ENCODE measurements at regions not wholly inside any gene's neighbourhood (a gene's known extent, or its start where the extent isn't known, plus 50 kb on each side); places are given as distances from the start of the nearest gene placed in this dataset.

DNA sequence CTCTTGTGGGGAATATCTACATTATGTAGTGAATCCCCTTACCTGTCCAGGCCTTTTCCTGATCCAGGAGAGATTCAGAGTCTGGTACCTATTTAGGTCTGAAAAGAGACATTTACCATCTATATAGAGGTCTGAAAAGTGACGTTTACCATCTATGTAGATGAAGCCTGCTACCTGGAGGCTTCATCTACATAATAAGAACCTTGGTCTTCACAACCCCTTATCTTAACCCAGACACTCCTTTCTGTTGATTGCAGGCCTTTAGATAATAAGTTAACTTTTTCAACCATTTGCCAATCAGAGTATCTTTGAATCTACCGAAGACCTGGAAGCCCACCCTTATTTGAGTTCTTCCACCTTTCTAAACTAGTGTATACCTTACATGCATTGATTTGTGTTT lies 113.0 kb upstream of the DMRT1 start:
- Histone ChIP-seq H3K36me3 (peaks cover 0 to 17% of the 10 kb centered on the region in 2 donors), H3K4me1 (peaks cover 6 to 13% of the 10 kb centered on the region in 2 donors), H3K4me3 (no peak overlapping the region), H3K27ac (no peak overlapping the region), H3K9me3 (no peaks in the 10 kb centered on the region), H3K27me3 (no peaks in the 10 kb centered on the region)
- ATAC-seq (no peak), DNase-seq (no peak)
- in situ Hi-C loops (cut with MboI; ENCODE audit: low sequenced_read_pairs in 4 of 4) (no loop called here), intact Hi-C loops (cut with DNase I; ENCODE audit: low total_unique reads) (no loop called here)
- TF ChIP-seq POLR2A (IDR thresholded peaks at IDR 0.05) = no peak
- TF ChIP-seq, protein P1, sequence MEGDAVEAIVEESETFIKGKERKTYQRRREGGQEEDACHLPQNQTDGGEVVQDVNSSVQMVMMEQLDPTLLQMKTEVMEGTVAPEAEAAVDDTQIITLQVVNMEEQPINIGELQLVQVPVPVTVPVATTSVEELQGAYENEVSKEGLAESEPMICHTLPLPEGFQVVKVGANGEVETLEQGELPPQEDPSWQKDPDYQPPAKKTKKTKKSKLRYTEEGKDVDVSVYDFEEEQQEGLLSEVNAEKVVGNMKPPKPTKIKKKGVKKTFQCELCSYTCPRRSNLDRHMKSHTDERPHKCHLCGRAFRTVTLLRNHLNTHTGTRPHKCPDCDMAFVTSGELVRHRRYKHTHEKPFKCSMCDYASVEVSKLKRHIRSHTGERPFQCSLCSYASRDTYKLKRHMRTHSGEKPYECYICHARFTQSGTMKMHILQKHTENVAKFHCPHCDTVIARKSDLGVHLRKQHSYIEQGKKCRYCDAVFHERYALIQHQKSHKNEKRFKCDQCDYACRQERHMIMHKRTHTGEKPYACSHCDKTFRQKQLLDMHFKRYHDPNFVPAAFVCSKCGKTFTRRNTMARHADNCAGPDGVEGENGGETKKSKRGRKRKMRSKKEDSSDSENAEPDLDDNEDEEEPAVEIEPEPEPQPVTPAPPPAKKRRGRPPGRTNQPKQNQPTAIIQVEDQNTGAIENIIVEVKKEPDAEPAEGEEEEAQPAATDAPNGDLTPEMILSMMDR (IDR thresholded peaks at IDR 0.05 in 4 of 5, conservative IDR thresholded peaks at IDR 0.05 in 1 of 5) = no peak

DNA sequence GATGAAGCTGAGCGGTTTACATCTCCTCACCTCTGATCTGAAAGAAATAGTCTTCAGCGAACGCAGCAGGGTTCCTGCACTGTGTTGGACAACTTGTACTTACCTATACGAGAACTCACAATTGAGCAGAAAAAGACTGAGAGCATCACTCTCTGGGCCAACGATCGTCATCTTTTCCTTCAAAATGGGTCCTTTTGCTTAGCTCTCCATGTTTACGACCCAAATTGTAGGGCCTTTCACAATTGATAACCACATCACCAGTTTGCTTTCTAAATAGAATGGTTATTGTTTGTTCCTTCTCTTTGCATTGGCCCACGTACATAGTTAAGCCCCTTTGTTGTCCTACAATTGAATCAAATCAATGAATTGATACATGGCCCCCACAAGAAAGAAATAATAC lies 110.0 kb upstream of the DMRT1 start:
- DNase-seq = no peak
- H3K27ac ChIP-seq = no peak overlapping the region
- peaks cover 24% of the 10 kb centered on the region in 2 donors for H3K4me1 ChIP-seq
- intact Hi-C loops (cut with DNase I; ENCODE audit: low total_unique reads) = no loop called here
- peaks cover 0 to 17% of the 10 kb centered on the region in 2 donors for H3K36me3 ChIP-seq
- H3K27me3 ChIP-seq = no peaks in the 10 kb centered on the region
- no peaks in the 10 kb centered on the region for H3K9me3 ChIP-seq
- no peak for ATAC-seq
- in situ Hi-C loops (cut with MboI; ENCODE audit: low sequenced_read_pairs in 4 of 4) = no loop called here
- H3K4me3 ChIP-seq = no peak overlapping the region
- TF ChIP-seq POLR2A (IDR thresholded peaks at IDR 0.05) = no peak
- TF ChIP-seq, protein P1 (IDR thresholded peaks at IDR 0.05 in 4 of 5, conservative IDR thresholded peaks at IDR 0.05 in 1 of 5) = no peak

DNA sequence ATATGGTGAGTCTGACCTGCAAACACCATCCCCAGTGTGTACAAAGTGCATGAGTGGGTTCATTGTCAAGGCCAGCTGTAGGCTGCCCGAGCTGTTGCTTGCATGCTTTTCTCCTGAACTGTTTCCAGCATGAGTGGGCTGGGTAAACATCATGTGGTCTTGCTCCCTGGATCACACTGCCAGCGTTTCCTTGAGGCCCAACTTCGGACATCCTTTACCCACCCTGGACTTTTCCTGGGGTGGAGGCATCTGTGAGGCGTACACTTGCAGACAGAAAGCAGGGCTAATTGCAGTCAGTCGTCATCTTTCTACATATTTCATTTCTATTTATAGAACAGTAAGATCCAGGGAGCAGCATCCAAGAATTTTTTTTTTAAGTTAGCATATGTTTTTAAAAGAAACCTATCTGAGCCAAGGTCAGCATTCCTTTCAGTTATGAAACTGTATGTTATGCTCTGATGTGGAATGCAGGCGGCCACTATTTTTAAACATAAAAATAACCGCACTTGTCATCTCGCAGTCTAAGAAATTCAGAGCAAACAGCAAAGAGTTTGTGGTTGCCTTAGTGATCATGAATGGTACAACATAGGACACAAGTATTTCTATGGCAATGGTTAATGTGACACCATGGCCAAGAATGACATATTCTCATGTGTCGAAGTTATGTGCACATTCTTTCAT lies 106.5 kb upstream of the DMRT1 start:
- Histone ChIP-seq H3K27me3 (no peaks in the 10 kb centered on the region), H3K4me1 (peaks cover 47 to 57% of the 10 kb centered on the region in 2 donors), H3K27ac (peak overlapping the region; percentile 85 to 91 (median 86)), H3K36me3 (peaks cover 0 to 22% of the 10 kb centered on the region in 2 donors), H3K9me3 (no peaks in the 10 kb centered on the region), H3K4me3 (no peak overlapping the region)
- intact Hi-C loops (cut with DNase I; ENCODE audit: low total_unique reads) (no loop called here), in situ Hi-C loops (cut with MboI; ENCODE audit: low sequenced_read_pairs in 4 of 4) (no loop called here)
- DNase-seq (no peak), ATAC-seq (peak; percentile 22 to 51)
- TF ChIP-seq, protein P1 (IDR thresholded peaks at IDR 0.05 in 4 of 5, conservative IDR thresholded peaks at IDR 0.05 in 1 of 5) = no peak
- no peak for TF ChIP-seq POLR2A (IDR thresholded peaks at IDR 0.05)

DNA sequence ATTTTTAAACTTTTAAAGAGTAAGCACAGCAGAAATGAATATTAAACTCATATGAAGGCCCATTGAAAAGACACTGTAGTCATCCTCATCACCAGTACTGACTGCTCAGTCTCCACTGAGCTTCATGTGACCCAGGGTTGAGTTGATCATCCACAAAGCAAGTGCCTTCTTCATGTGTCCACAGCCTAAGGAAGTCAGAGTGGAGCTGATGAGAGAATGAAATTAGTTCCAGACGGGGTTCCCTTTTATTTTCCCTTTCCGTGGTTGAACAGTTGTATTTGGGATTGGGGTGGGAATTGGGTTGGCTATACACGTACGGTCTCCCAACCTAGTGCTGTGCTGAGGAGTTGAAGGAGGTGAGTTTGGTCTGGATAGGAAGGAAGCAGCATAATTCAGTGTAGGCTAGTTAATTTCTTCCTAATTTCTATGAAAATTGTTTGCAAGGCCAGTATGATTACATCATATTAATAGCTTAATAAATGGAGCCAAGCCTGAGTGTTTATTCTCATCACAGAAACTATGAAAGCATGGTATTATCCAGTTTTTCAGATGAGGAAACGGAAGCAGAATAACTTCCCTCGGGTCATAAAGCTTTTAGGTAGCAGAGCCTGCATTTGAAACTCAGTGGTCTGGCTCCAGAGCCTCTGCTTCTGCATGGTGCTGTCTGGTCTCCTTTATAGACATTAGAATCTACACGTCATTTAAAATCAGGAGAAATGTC lies 103.9 kb upstream of the DMRT1 start:
- in situ Hi-C loops (cut with MboI; ENCODE audit: low sequenced_read_pairs in 4 of 4) (no loop called here), intact Hi-C loops (cut with DNase I; ENCODE audit: low total_unique reads) (no loop called here)
- H3K27ac ChIP-seq = peak overlapping the region; percentile 85 to 91 (median 86)
- no peaks in the 10 kb centered on the region for H3K9me3 ChIP-seq
- ATAC-seq (peak in 1 of 2 donors; percentile 23), DNase-seq (no peak)
- H3K36me3 ChIP-seq = peaks cover 0 to 30% of the 10 kb centered on the region in 2 donors
- H3K4me3 ChIP-seq = no peak overlapping the region
- no peaks in the 10 kb centered on the region for H3K27me3 ChIP-seq
- TF ChIP-seq, protein P1 (IDR thresholded peaks at IDR 0.05 in 4 of 5, conservative IDR thresholded peaks at IDR 0.05 in 1 of 5) = no peak
- H3K4me1 ChIP-seq = peaks cover 47 to 57% of the 10 kb centered on the region in 2 donors
